ENCODE measurements at regions not wholly inside any gene's neighbourhood (a gene's known extent, or its start where the extent isn't known, plus 50 kb on each side); places are given as distances from the start of the nearest gene placed in this dataset.

DNA sequence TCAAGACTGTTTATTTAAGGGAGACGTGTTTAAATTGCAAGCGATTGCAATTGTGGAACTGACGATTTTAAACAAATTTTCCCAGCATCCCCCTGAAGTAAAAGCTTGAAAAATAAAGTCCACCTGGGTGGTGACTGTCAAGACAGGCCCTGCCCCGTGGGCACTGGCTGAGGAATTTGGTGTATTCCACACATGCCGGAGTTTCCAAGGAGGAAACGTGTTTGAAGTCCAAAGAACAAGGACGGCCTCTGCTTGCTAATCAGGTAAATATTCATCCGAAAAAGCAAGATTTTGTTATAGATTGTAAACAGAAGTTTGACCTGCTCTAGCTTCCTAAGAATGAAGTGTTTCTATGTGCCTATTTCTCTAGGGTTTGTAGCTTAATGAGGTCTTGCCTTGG lies 505.1 kb downstream of the QKI start:
- no peak overlapping the region for H3K4me3 Mint-ChIP-seq
- H3K27ac Mint-ChIP-seq: no peak overlapping the region
- no peaks in the 10 kb centered on the region for H3K9me3 Mint-ChIP-seq
- intact Hi-C loops (cut with micrococcal nuclease): no loop called here
- H3K36me3 Mint-ChIP-seq (ENCODE audit: low read depth): no peaks in the 10 kb centered on the region
- H3K27me3 Mint-ChIP-seq: no peaks in the 10 kb centered on the region
- no peaks in the 10 kb centered on the region for H3K4me1 Mint-ChIP-seq
- no peak for DNase-seq

DNA sequence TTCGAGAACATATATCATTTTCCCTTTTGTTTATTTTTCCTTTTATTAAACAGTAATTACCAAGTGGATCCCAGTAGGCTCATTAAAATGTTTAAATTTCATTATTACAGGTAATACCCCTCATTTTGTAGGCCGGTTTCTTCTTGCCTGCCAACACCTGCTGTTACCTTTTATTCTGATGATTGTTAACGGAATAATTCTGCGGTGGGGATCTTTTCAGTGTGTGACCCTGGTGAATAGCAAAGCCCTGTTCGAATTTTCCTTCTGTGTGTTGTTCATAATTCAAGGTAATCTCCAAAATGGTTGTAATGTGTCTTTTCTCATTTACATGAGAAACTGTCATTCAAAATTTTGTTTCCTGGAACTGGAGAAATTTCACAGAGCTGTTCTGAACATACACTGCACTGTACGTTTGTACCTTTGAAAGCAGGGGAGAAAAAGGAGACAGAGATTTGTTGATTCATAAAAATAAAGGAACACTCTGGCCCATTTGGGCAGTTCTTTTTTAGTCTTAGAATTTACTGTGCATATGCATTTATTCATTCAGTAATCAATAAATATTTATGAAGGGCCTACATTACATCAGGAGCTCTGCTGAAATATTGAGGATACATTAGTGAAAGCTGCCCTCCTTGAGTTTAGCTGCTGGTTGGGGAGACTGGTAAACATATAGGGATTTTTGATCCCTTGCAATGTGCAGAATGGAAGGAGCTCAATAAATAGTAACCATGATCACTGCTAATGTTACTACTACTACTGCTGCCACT lies 502.0 kb downstream of the QKI start:
- no peak overlapping the region for H3K4me3 Mint-ChIP-seq
- no peak for DNase-seq
- no peaks in the 10 kb centered on the region for H3K36me3 Mint-ChIP-seq (ENCODE audit: low read depth)
- intact Hi-C loops (cut with micrococcal nuclease): no loop called here
- H3K27ac Mint-ChIP-seq: no peak overlapping the region
- H3K9me3 Mint-ChIP-seq: no peaks in the 10 kb centered on the region
- H3K4me1 Mint-ChIP-seq: no peaks in the 10 kb centered on the region
- H3K27me3 Mint-ChIP-seq: no peaks in the 10 kb centered on the region

DNA sequence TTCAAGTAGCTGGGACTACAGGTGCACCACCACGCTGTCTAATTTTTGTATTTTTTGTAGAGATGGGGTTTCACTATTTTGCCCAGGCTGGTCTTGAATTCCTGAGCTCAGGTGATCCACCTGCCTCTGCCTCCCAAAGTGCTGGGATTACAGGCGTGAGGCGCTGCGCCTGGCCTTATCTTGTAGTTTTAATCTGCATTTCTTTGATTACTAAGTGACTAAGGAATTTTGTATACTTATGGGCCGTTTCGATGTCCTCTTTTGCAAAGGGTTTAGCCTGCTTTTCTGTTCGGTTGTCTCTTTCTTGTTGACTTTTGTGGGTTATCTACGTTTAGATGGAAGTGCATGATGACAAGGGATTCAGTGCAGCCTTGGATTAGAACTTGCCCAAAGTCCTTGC lies 500.6 kb downstream of the QKI start:
- H3K4me1 Mint-ChIP-seq: no peaks in the 10 kb centered on the region
- no peak overlapping the region for H3K27ac Mint-ChIP-seq
- no peaks in the 10 kb centered on the region for H3K9me3 Mint-ChIP-seq
- intact Hi-C loops (cut with micrococcal nuclease): no loop called here
- no peak for DNase-seq
- no peak overlapping the region for H3K4me3 Mint-ChIP-seq
- no peaks in the 10 kb centered on the region for H3K27me3 Mint-ChIP-seq
- no peaks in the 10 kb centered on the region for H3K36me3 Mint-ChIP-seq (ENCODE audit: low read depth)

DNA sequence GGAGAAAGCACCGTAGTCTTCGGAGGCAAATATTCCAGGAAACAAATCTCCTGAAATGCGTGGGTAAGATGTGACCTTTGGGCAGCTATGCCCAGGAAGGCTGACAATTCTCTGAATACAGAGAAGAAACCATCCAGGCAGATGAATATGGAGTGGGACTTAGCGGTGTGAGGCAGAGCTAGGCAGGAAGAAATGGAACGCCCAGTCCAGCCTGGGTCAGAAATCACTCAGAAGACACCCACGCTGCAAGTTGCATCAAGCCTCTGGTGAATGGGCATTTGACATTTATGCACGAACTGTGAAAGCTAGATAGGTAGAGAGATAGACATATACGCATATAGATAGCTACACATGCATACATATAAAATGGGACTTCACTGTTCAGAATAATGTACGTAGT lies 498.5 kb downstream of the QKI start:
- intact Hi-C loops (cut with micrococcal nuclease): no loop called here
- H3K4me3 Mint-ChIP-seq: no peak overlapping the region
- no peaks in the 10 kb centered on the region for H3K4me1 Mint-ChIP-seq
- no peak overlapping the region for H3K27ac Mint-ChIP-seq
- no peaks in the 10 kb centered on the region for H3K27me3 Mint-ChIP-seq
- no peak for DNase-seq
- no peaks in the 10 kb centered on the region for H3K9me3 Mint-ChIP-seq
- no peaks in the 10 kb centered on the region for H3K36me3 Mint-ChIP-seq (ENCODE audit: low read depth)

DNA sequence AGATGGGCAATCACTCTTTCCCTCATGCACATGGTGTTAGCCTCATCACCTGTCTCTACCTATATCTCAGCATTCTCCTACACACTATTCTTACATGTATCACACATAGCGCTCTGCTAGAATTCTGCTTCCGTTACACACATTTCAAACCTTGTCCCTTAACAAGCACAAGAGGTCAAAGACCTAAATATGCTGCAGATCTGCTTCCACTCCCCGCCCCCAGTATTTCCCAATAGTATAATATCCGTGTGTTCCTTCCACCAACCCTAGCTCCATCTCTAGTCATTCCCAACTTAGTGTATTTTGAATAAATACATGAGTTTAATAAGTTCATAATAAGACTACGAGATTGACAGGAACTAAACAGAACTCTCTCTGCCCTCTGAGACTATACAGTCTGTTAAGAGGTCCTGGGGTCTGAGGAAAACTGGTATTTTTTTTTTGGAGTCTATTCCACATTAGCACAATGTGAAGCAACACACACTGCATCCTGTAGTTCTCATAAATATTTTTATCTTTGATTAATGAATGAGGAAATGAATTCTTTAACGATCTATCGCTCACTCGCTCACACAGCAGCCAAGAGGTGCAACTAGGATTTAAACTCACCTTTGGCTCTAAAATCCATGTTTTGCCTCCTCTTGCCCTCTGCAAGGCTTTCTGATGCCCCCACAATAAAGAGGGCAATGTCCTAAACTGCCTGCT lies 491.6 kb downstream of the QKI start:
- H3K4me1 Mint-ChIP-seq: no peaks in the 10 kb centered on the region

DNA sequence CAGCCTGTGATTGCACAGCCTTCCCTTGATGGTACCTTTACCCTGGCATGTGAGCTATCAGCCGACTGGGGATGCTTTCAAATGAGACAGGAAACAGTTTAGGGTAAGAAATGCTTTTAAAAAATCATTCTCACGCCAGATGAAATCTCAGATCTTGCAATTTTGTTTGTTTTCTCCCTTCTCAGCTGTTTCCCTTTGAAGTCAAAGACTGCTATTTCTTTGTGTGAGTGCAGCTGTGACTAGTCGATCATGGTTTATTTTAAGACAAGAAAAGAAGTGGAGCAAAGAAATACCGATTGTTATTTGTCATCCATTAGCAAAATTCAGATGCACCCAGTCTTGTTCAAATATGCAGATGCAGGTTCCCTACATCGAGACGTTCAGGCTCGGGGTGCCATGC lies 489.7 kb downstream of the QKI start:
- Mint-ChIP-seq H3K36me3 (ENCODE audit: low read depth) (no peaks in the 10 kb centered on the region), H3K9me3 (no peaks in the 10 kb centered on the region), H3K27me3 (no peaks in the 10 kb centered on the region), H3K4me3 (no peak overlapping the region), H3K27ac (no peak overlapping the region), H3K4me1 (no peaks in the 10 kb centered on the region)
- intact Hi-C loops (cut with micrococcal nuclease): no loop called here
- DNase-seq: no peak

More for the DNA sequence above, 491.6 kb downstream of the QKI start:
- Mint-ChIP-seq H3K36me3 (ENCODE audit: low read depth) (no peaks in the 10 kb centered on the region), H3K9me3 (no peaks in the 10 kb centered on the region), H3K27me3 (no peaks in the 10 kb centered on the region), H3K4me3 (no peak overlapping the region), H3K27ac (no peak overlapping the region)
- intact Hi-C loops (cut with micrococcal nuclease): no loop called here
- DNase-seq: no peak

DNA sequence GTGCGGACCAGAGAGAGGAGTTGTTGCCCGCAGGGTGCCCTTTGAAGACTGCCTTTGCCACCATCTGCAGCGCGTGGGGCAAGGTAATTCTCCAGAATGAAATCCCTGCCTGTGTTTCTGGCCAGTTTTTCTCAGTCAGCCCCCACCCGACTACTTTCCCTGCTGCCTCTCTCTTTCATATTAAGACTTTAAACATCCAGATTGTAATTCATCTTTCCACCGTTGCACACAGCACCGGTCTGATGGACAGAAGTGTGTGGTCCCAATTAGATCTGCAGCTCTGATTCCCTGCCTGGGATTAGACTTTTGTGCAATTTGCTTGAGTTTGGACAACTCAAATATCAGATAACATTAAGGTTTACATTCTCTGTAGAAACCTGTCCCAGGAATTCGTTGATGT lies 489.0 kb downstream of the QKI start:
- intact Hi-C loops (cut with micrococcal nuclease): no loop called here

DNA sequence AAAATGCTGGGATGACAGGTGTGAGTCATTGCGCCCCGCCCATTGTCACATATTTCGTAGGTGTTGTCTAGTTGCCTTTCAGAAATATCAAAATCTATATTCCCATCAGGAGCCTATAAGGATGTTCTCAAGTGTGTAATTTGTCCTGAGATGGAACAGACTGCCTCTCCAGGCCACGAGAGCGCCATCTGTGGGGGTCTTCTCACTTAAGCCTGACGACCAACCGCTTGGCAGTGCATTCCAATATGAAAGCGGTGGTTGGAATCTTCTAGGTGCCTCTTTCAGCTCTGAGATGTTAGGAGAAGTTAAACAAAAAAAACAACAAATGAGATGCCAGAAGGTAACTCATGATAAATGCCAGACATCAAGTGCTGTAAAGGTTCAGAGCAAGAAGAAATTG lies 488.5 kb downstream of the QKI start:
- H3K4me1 Mint-ChIP-seq: no peaks in the 10 kb centered on the region
- no peaks in the 10 kb centered on the region for H3K36me3 Mint-ChIP-seq (ENCODE audit: low read depth)
- intact Hi-C loops (cut with micrococcal nuclease): no loop called here
- no peak for DNase-seq
- H3K27ac Mint-ChIP-seq: no peak overlapping the region
- no peaks in the 10 kb centered on the region for H3K9me3 Mint-ChIP-seq
- H3K4me3 Mint-ChIP-seq: no peak overlapping the region
- H3K27me3 Mint-ChIP-seq: no peaks in the 10 kb centered on the region

More for the DNA sequence above, 489.0 kb downstream of the QKI start:
- Mint-ChIP-seq H3K9me3 (no peaks in the 10 kb centered on the region), H3K4me1 (no peaks in the 10 kb centered on the region), H3K27me3 (no peaks in the 10 kb centered on the region), H3K36me3 (ENCODE audit: low read depth) (no peaks in the 10 kb centered on the region), H3K27ac (no peak overlapping the region), H3K4me3 (no peak overlapping the region)
- DNase-seq: no peak

DNA sequence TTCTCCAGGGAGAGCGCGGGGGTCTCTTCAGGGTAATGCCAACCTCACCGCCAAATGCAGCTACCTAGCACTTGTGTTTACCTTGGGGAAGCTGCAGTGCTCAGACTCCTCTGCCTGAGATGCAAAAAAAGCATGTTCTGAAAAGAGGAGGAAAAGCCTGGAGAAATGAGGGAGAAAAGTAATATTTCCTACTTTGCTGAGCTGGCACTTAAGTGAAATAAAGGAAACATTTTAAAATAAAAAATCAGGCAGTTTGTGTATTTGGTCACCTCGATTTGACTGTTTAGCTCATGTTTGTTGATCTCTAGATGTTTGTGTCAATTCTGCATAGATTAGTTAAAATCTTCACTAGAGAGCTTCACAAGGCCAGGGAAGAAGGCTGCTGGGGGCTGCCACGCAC lies 487.2 kb downstream of the QKI start:
- no peaks in the 10 kb centered on the region for H3K27me3 Mint-ChIP-seq
- H3K27ac Mint-ChIP-seq: no peak overlapping the region
- H3K36me3 Mint-ChIP-seq (ENCODE audit: low read depth): no peaks in the 10 kb centered on the region
- H3K9me3 Mint-ChIP-seq: no peaks in the 10 kb centered on the region
- H3K4me3 Mint-ChIP-seq: no peak overlapping the region
- DNase-seq: no peak
- H3K4me1 Mint-ChIP-seq: no peaks in the 10 kb centered on the region
- intact Hi-C loops (cut with micrococcal nuclease): no loop called here

DNA sequence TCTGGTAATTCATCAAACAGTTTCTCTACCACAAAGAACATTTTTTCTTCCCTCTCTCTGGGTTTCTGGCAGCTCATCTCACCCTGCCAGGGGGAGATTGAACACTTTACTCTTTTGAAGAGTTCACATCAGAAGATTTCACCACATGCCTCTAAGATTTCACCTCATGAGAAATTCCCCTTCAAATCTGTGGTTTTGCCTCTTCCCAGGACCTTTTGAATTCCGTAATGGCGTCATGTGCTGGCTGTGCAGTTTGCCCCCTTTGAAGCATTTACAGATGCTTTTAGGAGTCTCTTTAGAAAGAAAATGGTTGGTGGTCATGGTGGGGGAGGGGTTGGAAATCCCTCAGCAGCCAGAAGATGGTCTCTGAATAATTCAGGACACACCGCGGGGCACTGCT lies 486.1 kb downstream of the QKI start:
- Mint-ChIP-seq H3K27ac (no peak overlapping the region), H3K9me3 (no peaks in the 10 kb centered on the region), H3K4me3 (no peak overlapping the region), H3K4me1 (no peaks in the 10 kb centered on the region), H3K36me3 (ENCODE audit: low read depth) (no peaks in the 10 kb centered on the region), H3K27me3 (no peaks in the 10 kb centered on the region)
- no peak for DNase-seq
- intact Hi-C loops (cut with micrococcal nuclease): no loop called here

DNA sequence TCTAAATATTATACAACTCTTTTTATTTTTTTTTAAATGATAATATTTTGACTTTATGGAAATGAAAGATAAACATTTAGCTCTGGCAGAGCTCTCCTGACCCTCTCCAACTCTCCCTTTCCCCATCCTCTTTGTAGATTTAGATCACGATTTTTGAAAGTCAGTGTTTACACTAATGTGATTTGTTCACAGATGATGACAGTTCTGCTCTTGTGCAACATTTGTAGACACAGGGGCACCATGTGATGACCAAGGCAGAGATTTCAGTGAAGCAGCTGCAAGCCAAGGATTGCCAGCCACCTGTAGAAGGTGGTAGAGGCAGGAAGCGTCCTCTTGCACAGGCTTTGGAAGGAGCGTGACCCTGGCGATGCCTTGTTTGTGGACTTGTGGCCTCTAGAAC lies 483.2 kb downstream of the QKI start:
- Mint-ChIP-seq H3K4me3 (no peak overlapping the region), H3K36me3 (ENCODE audit: low read depth) (no peaks in the 10 kb centered on the region), H3K27me3 (no peaks in the 10 kb centered on the region), H3K27ac (no peak overlapping the region), H3K9me3 (no peaks in the 10 kb centered on the region), H3K4me1 (no peaks in the 10 kb centered on the region)
- no peak for DNase-seq
- intact Hi-C loops (cut with micrococcal nuclease): no loop called here

DNA sequence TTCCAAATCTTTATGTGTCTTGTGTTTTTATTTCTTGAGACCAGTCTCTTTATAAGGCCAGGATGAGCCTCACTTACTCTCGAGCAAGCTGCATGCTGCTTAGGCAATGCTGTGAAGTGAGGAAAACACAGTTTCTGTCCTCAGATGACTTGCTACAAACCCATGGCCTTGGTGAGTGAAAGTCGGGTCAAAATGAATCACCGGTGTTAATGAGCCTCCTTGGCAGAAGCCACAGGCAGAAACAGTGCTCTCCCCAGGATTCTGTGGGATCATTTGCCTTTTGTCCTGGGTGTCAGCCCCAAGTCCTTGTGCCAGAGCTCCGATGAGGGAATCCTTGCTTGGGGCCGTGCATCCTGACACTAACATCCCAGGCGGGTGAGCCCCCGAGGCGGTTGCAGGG lies 482.5 kb downstream of the QKI start:
- H3K9me3 Mint-ChIP-seq: no peaks in the 10 kb centered on the region
- H3K4me1 Mint-ChIP-seq: no peaks in the 10 kb centered on the region
- H3K4me3 Mint-ChIP-seq: no peak overlapping the region
- DNase-seq: no peak
- intact Hi-C loops (cut with micrococcal nuclease): no loop called here
- H3K36me3 Mint-ChIP-seq (ENCODE audit: low read depth): no peaks in the 10 kb centered on the region
- H3K27me3 Mint-ChIP-seq: no peaks in the 10 kb centered on the region
- no peak overlapping the region for H3K27ac Mint-ChIP-seq

DNA sequence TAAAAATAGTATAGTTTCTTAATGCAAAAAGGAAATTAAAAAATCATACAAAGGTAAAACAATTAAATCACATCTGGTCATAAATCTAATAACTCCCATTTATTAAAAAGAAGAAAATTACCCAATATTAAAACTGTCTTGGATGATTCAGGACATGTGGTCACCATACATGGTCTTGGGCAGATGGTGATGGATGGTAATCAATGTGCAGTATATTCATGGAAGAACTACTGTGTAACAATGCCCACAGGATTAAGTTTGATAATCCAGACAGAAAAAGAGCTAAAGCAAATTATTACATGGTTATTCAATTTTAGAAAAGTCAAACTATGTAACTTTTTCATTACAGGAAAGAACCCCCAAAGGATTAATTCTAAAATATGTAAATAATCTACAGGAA lies 480.6 kb downstream of the QKI start:
- intact Hi-C loops (cut with micrococcal nuclease): no loop called here
- Mint-ChIP-seq H3K4me1 (no peaks in the 10 kb centered on the region), H3K27me3 (no peaks in the 10 kb centered on the region), H3K27ac (no peak overlapping the region), H3K4me3 (no peak overlapping the region), H3K36me3 (ENCODE audit: low read depth) (no peaks in the 10 kb centered on the region), H3K9me3 (no peaks in the 10 kb centered on the region)
- DNase-seq: no peak

DNA sequence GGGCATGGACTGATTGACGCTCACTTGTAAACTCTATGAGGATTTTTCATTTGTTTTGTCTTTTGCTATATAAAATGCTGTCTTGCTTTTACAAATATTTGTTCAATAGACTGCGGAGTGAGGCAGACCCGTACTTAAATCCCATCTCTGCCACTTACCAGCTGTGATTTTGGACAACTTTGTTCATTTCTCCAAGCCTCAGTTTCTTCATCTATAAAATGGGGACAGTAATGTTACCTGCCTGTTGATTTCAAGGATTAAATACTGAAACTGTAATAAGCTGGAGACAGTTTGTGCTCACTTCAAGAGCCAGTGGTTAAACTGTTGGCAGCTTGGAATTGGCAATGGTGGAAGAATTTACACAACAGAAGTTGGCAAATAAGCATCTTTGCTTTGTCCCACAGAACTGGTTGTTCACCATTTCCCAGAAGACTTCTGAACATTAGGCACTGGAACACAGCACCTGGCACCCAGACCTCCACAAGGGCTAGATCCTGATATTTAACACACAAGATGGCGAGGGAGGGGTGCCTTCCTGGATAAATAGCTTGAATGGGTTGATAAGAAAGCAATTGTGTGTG lies 479.2 kb downstream of the QKI start:
- Mint-ChIP-seq H3K4me3 (no peak overlapping the region), H3K9me3 (no peaks in the 10 kb centered on the region), H3K27ac (no peak overlapping the region), H3K4me1 (no peaks in the 10 kb centered on the region), H3K27me3 (no peaks in the 10 kb centered on the region), H3K36me3 (ENCODE audit: low read depth) (no peaks in the 10 kb centered on the region)
- DNase-seq: no peak
- intact Hi-C loops (cut with micrococcal nuclease): no loop called here
